Spleen (tissue), 7 donors: ENCODE measurements at regions not wholly inside any gene's neighbourhood (a gene's known extent, or its start where the extent isn't known, plus 50 kb on each side); places are given as distances from the start of the nearest gene placed in this dataset.

ENCODE experiments used
- CTCF ChIP-seq, 11 experiments: fragments of 200-600 bp in 7 of 11; fragments of 450-650 bp in 4 of 11; sonication (generic) in 4 of 11; IDR thresholded peaks in 8 of 11; conservative IDR thresholded peaks in 3 of 11; 1 replicate in 7 of 11; 2 replicates in 4 of 11; pipeline versions ENCODE4 v1.4.0 to v1.8.0; 2016 to 2021; ENCODE audit warnings: antibody characterized with exemption in 11 of 11, inconsistent platforms in 4 of 11, mild to moderate bottlenecking in 1 of 11
- POLR2AphosphoS5 ChIP-seq, 3 donors: sonication (generic); formaldehyde crosslinking; IDR thresholded peaks; one replicate each; pipeline ENCODE4 v1.5.1; 2017; ENCODE audit warnings: antibody characterized with exemption in 3 of 3
- donor health status: DM: no; HTN: no; CAD: no; lungs with moderate emphysema.
- donor health status: DM: no; HTN: no; CAD: no.
- donor health status: DM: no; HTN: no; CAD: no.

- TF ChIP-seq POLR2AphosphoS5 (IDR thresholded peaks at IDR 0.05) (no peak), CTCF (IDR thresholded peaks at IDR 0.05 in 8 of 11, conservative IDR thresholded peaks at IDR 0.05 in 3 of 11) (no peak)
Measured at GRCh38 chr21:22154579-22155274, 1156.5 kb downstream of the NCAM2 start.
